Gastroesophageal sphincter (tissue), 3 donors: ENCODE measurements at regions not wholly inside any gene's neighbourhood (a gene's known extent, or its start where the extent isn't known, plus 50 kb on each side); places are given as distances from the start of the nearest gene placed in this dataset.

ENCODE experiments used
- POLR2AphosphoS5 ChIP-seq: sonication (generic); formaldehyde crosslinking; IDR thresholded peaks from one replicate; pipeline ENCODE4 v1.6.1; 2017; ENCODE audit warnings: antibody characterized with exemption
- TF ChIP-seq, protein P1 (sequence below), 4 experiments: fragments of 200-600 bp in 2 of 4; fragments of 450-650 bp in 2 of 4; sonication (generic) in 1 of 4; IDR thresholded peaks; one replicate each; pipeline ENCODE4 v1.5.1; 2017 to 2019; ENCODE audit warnings: antibody characterized with exemption in 4 of 4, mild to moderate bottlenecking in 2 of 4, moderate library complexity in 2 of 4

DNA sequence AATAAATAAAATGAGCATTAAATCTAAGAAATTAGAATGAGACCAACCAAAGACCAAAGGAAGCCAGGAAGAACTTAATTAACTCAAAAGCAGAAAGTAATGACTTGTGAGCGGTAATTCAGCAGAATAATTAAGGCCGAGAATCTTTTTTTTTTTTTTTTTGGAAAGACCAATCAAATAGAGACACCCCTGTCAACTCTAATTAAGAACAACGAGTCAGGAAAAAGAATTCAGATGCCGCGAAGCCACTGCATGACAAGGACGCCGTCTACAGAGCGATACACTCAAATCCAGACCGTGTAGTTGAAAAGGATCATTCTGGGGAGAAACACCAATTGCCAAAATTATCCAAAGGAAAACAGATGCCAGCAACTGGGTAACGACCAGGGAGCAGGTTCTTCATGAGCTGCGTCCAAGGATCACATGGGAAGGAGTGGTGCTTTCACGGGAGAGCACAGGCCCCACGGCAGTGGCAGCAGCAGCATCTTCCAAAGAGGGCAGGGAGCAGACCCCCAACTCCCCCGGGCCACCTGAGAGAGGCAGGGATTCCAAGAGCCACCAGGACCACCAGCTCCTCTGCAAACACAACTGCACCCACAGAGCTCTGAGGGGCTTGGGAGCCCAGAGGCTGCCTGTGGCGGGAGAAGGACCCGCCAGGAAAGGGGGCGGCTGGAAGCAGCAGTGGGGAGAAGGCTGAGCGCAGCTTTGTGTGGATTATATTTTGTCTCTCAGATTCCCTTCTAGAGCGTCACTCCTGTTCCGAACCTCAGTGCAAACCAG, 469.8 kb downstream of the BRD1 start:
- no peak for TF ChIP-seq POLR2AphosphoS5
- TF ChIP-seq, protein P1, sequence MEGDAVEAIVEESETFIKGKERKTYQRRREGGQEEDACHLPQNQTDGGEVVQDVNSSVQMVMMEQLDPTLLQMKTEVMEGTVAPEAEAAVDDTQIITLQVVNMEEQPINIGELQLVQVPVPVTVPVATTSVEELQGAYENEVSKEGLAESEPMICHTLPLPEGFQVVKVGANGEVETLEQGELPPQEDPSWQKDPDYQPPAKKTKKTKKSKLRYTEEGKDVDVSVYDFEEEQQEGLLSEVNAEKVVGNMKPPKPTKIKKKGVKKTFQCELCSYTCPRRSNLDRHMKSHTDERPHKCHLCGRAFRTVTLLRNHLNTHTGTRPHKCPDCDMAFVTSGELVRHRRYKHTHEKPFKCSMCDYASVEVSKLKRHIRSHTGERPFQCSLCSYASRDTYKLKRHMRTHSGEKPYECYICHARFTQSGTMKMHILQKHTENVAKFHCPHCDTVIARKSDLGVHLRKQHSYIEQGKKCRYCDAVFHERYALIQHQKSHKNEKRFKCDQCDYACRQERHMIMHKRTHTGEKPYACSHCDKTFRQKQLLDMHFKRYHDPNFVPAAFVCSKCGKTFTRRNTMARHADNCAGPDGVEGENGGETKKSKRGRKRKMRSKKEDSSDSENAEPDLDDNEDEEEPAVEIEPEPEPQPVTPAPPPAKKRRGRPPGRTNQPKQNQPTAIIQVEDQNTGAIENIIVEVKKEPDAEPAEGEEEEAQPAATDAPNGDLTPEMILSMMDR (IDR thresholded peaks at IDR 0.05), result no peak
